Activated T-helper 1 cell treated with Interleukin-2 at 50 U/mL for 16 hours (primary cell): ENCODE measurements at regions not wholly inside any gene's neighbourhood (a gene's known extent, or its start where the extent isn't known, plus 50 kb on each side); places are given as distances from the start of the nearest gene placed in this dataset.

Experiments used
- DNase-seq: peaks from one replicate; pipeline ENCODE4 v3.0.0-alpha.2; 2020; ENCODE audit warnings: low read depth

DNA sequence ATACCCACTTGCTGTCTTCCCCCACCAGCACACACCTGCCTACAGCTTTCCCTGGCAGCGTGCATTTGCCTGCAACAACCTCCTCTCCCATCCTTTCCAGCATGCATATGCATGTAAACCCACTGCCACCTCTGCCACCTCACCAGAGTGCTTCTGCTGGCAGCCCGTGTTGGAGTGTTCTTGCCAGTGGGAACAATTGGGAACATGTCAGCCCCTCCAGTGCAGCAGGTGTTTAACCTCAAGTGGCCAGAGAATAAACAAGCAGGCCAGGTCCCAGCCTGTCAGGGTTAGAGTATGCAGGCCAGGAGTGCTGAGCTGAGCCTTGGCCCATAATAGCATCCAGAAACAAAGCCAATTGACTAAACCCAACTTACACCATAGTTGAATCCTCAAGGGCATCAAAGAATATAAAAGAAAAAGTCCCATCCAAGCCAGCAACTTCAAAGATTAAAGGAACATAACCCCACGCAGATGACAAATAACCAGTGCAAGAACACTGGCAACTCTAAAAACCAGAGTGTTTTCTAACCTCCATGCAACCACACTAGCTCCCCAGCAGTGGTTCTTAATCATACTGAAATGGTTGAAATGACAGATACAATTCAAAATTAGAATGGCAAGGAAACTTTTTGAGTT lies 1212.1 kb upstream of the CITED2 start:
- no peak for DNase-seq

GRCh38 chr6:140581601-140582000 lies 1207.2 kb upstream of the CITED2 start:
- no peak for DNase-seq

DNA sequence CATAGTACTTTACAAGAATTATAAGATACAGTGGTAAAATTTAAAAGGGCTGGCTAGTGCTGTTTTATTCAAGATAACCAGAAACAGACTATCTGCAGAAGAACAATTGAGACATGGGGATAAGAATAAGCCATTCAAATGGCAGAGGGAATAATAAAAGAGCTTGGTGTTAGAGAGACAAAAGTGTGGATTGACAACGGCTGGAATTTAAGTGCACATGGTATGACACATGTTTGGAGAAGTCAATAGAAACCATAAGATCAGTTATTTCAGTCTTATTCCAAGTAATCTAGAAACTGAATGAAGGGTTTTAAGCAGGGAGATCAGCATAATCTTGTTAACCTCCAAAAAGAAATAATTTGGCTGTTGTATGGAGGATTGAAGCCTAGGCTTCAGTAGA lies 1205.5 kb upstream of the CITED2 start:
- DNase-seq, result no peak

GRCh38 chr6:140576004-140576555 lies 1201.6 kb upstream of the CITED2 start:
- DNase-seq, result no peak

- DNase-seq, result no peak
Observed at GRCh38 chr6:140572867-140573266, 1198.4 kb upstream of the CITED2 start.

GRCh38 chr6:140572129-140572528 lies 1197.7 kb upstream of the CITED2 start:
- no peak for DNase-seq

DNA sequence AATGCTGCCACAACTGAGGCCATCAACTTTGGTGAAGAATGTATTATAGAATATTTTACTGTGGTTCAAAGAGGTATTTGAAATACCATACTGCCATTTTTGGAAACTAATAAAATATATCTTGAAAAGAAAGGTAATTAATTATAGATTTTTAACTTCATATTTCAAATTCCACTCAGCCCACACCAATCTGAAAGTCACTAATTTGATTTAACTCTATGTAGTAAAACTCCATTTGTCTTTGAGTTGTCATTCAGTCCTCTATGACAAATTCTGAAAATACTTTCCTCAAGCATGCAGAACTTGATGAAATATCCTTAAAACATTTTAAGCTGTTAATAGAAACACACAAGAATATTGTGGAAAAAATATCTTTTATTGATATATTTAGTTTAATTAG lies 1196.7 kb upstream of the CITED2 start:
- DNase-seq, result no peak

DNA sequence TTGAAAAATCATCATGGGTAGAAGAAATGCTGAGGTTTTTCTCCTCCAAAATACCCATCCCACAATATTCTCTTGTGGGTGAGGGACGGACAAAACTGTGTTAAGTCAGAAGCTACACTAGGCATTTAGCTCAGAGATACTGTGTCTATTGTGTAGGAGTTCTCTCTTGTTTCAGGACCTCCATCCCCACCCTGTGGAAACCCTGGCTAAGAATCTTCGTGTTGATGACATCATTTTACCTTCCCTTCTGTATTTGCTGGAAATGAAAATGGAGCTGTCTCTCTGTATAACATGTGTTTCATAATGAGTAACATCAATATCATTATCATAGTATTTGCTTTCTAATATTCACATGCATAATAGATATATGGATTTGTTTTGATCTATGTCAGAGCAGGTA lies 1193.0 kb upstream of the CITED2 start:
- no peak for DNase-seq

GRCh38 chr6:140566781-140567277 lies 1192.4 kb upstream of the CITED2 start:
- no peak for DNase-seq

- DNase-seq, result no peak
Observed at GRCh38 chr6:140563728-140564127, 1189.3 kb upstream of the CITED2 start.

DNA sequence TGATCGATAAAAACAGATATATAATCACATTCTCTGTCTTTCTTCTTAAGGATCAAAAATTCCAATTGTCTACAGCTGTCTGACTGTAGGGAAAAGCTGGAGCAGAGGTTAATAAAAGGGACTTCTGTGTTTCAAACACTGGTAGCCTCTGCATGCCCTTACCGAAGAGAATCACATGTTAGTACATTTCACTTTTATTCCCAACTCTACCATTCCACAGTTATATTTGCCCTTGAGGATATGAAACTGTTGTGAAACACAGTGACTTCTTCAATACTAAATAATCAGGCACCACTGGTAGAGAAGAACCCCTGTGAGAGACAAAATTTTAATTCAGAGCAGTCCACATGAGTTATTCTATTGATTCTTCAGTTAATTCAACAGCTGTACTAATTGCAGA lies 1187.3 kb upstream of the CITED2 start:
- DNase-seq, result no peak

DNA sequence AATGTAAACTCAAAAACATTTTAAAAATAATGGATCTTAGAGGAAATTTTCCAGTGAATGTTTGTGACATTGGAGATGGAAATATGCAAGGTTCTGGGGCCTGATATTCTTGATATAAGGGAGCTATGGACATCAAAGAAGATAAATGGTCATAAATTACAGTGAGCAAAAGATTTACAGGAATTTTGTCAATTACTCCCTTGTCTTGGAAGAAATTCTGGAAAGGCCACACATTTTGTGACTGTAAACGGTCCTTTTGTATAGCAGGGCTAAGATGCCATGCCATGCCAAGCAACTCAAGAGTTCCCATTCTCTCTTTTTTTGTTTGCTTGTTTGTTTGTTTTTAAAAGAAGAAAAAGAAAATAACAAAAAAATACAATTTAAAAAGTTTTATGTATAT lies 1186.2 kb upstream of the CITED2 start:
- DNase-seq, result no peak

GRCh38 chr6:140559458-140559857 lies 1185.0 kb upstream of the CITED2 start:
- no peak for DNase-seq

GRCh38 chr6:140554421-140554820 lies 1180.0 kb upstream of the CITED2 start:
- DNase-seq, result no peak

DNA sequence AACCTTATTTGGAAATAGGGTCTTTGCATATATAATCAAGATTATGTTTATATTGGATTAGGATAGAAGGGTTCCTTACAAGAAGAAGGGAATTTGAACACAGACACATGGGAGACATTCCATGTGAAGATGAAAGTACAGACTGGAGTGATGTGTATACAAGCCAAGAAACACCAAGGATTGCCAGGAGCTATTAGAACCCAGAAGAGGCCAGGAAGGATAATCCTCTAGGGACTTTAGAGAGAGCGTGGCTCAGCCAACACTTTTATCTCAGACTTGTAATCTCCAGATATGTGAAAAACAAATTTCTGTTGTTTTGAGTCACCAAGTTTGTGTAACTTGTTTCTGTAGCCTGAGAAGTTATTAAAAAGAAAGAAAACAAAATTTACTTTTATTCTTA lies 1173.9 kb upstream of the CITED2 start:
- DNase-seq, result no peak

DNA sequence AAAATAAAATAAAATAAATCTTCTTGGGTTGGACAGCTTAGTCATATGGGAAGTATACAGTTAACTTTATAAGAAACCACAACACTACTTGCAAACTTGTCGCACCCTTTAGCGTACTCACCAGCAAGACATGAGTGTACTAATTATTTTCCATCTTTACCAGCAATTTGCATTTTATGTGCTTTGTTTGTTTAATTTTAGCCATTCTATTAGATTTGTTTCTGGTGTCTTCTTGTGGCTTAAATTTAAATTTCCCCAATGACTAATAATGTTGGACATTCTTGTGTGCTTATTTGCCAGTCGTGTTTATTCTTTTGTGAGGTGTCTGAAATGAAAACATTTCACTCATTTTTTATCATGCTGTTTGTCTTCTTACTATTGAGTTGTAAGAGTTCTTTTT lies 1172.2 kb upstream of the CITED2 start:
- no peak for DNase-seq

DNA sequence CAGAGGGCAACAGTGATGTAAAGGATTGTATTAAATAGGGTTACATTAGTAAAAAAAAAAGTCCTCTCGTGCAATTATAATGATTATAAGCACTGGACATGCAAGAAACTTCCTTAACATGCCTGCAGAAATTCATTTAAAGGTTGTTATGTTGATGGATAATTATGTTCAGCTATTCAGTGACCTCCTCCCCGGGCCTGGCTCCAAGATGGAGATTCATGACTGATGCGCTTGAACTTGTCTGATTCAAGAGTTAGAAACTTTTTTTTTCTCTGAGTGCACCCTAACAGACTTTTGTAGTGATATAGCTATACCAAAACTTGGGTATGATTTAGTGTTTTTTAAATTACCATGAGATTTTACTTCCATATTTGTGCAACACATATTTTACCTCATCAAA lies 1170.0 kb upstream of the CITED2 start:
- no peak for DNase-seq

- DNase-seq, result no peak
Observed at GRCh38 chr6:140542863-140543262, 1168.4 kb upstream of the CITED2 start.

- no peak for DNase-seq
Observed at GRCh38 chr6:140541288-140541687, 1166.8 kb upstream of the CITED2 start.

GRCh38 chr6:140540743-140541142 lies 1166.3 kb upstream of the CITED2 start:
- DNase-seq, result no peak

GRCh38 chr6:140538926-140539325 lies 1164.5 kb upstream of the CITED2 start:
- DNase-seq, result no peak

DNA sequence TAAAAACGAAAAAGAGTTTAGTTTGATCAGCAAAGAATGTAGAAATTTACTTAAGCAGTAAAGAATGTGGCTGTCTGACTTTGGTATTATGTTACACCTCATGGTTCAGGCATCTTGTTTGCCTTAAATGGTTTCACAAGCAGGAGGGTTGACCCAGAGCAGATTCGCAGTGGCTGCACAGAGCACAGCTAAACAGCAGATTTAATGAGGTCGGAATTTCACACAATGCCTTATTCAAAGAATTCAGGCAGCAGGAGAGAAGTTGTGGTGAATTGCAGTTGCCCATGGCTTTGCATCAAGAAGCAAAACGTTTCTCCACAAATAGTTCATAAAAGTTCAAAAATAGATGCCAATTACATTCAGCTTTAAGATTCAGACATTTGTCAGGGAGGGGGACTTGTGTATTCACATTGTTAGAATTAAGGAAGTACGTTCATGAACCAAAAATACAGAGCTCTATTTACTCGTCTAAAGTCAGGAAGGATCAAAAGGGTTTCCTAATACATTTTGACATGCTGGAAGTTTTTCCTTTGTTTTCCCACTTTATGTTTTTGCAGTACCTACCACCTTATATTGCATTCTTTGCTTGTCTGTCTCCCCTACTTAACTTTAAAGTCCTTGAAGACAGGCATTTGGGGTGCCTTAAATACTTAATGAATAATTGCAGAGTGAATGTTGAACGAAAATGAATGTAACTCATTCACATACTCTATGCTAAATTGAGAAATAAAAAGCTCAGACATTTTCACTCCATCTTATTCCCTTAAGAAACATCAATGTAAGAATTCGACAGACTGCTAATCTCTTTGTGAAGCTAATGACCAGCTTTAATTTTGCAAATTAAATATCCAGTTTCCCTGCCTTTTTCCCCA lies 1163.6 kb upstream of the CITED2 start:
- no peak for DNase-seq

DNA sequence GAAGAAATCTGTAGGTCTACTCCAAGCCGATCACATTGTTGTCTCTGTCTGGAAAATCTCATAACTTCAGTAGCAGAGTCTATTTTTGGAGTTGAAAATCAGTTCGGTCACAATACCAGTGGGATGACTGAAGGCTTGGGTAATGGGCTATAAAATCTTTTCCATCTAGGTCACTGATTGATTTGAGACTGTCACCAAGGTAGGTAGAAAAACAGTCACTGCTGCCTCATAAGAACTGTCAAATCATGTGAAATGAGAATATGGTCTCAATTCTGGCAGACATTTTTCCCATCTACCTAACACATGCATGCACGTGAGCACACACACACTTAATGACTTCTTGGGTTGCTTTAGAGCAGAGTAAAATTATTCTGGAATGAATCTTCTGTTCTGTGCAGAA lies 1162.8 kb upstream of the CITED2 start:
- no peak for DNase-seq
